Astrocyte (in vitro differentiated cells and primary cell): ENCODE measurements at regions not wholly inside any gene's neighbourhood (a gene's known extent, or its start where the extent isn't known, plus 50 kb on each side); places are given as distances from the start of the nearest gene placed in this dataset.

ENCODE experiments used
- CTCF ChIP-seq: IDR thresholded peaks from 2 replicates; pipeline ENCODE4 v1.5.1; 2011; ENCODE audit warnings: low read depth, mild to moderate bottlenecking, inconsistent platforms, low read length, moderate library complexity; ENCODE audit not compliant: insufficient read depth
- EZH2 ChIP-seq: IDR thresholded peaks from 2 replicates; pipeline ENCODE4 v1.6.1; 2012; ENCODE audit warnings: mild to moderate bottlenecking, low read length, inconsistent platforms; ENCODE audit not compliant: insufficient read depth

- TF ChIP-seq CTCF = no peak
- TF ChIP-seq EZH2 = no peak
Measured at GRCh38 chr13:106349080-106349931, 186.2 kb downstream of the EFNB2 start.
